ENCODE measurements at regions not wholly inside any gene's neighbourhood (a gene's known extent, or its start where the extent isn't known, plus 50 kb on each side); places are given as distances from the start of the nearest gene placed in this dataset.

DNA sequence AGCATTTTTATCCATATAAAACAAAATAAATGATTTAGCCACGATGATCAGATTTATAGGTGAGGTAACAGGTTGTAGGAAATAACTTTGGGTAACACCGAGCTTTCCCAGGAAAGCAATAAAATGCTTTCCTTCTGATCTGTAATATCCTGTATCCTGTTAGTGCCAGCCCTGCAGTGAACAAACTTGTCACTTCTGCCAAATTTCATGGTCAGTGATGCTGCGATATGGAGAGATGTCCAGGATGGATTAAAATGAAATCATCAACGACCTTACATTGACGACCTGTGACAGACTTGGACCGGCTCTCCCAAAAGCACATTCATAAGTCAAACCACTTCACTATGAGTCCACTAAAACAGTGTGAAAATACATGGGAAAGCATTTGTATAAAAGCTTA, 608.0 kb upstream of the NRP1 start:
- no peaks in the 10 kb centered on the region for H3K79me2 ChIP-seq (ENCODE audit: insufficient read depth, low read length)
- H3F3A ChIP-seq (ENCODE audit: insufficient read depth, low read length) = no peaks in the 10 kb centered on the region
- no peaks in the 10 kb centered on the region for H3K9me3 ChIP-seq (ENCODE audit: low read length)
- H3K4me1 ChIP-seq (ENCODE audit: insufficient read depth, low read length, severe bottlenecking) = no peaks in the 10 kb centered on the region
- H3K9me2 ChIP-seq (ENCODE audit: low read depth, low read length) = no peaks in the 10 kb centered on the region
- H3K9ac ChIP-seq (ENCODE audit: low read length) = no peak overlapping the region
- no peak overlapping the region for H3K27ac ChIP-seq (ENCODE audit: low read depth, low read length, poor library complexity, severe bottlenecking)
- H3K4me3 ChIP-seq (ENCODE audit: low read depth, low read length, poor library complexity, severe bottlenecking) = no peak overlapping the region
- H2AFZ ChIP-seq (ENCODE audit: low read length) = no peak overlapping the region
- H3K36me3 ChIP-seq (ENCODE audit: insufficient read depth, low read length) = no peaks in the 10 kb centered on the region
- no peaks in the 10 kb centered on the region for H4K20me1 ChIP-seq (ENCODE audit: insufficient read depth, low read length)
- no peaks in the 10 kb centered on the region for H3K27me3 ChIP-seq (ENCODE audit: insufficient read depth, low read length)
- H3K4me2 ChIP-seq (ENCODE audit: low read length) = no peak overlapping the region
- TF ChIP-seq CTCF (IDR thresholded peaks at IDR 0.05; ENCODE audit: low read length) (no peak), EZH2 (IDR thresholded peaks at IDR 0.05; ENCODE audit: borderline replicate concordance, low read length) (no peak)

GRCh38 chr10:33939892-33940291, 605.4 kb upstream of the NRP1 start:
- Histone ChIP-seq H3K9me3 (ENCODE audit: low read length) (no peaks in the 10 kb centered on the region), H3K4me1 (ENCODE audit: insufficient read depth, low read length, severe bottlenecking) (no peaks in the 10 kb centered on the region), H3K4me2 (ENCODE audit: low read length) (no peak overlapping the region), H3K79me2 (ENCODE audit: insufficient read depth, low read length) (no peaks in the 10 kb centered on the region), H3K4me3 (ENCODE audit: low read depth, low read length, poor library complexity, severe bottlenecking) (no peak overlapping the region), H3K36me3 (ENCODE audit: insufficient read depth, low read length) (no peaks in the 10 kb centered on the region), H3K9me2 (ENCODE audit: low read depth, low read length) (no peaks in the 10 kb centered on the region), H3F3A (ENCODE audit: insufficient read depth, low read length) (no peaks in the 10 kb centered on the region), H2AFZ (ENCODE audit: low read length) (no peak overlapping the region), H3K27ac (ENCODE audit: low read depth, low read length, poor library complexity, severe bottlenecking) (no peak overlapping the region), H3K27me3 (ENCODE audit: insufficient read depth, low read length) (no peaks in the 10 kb centered on the region), H4K20me1 (ENCODE audit: insufficient read depth, low read length) (no peaks in the 10 kb centered on the region), H3K9ac (ENCODE audit: low read length) (no peak overlapping the region)
- TF ChIP-seq CTCF (IDR thresholded peaks at IDR 0.05; ENCODE audit: low read length) (no peak), EZH2 (IDR thresholded peaks at IDR 0.05; ENCODE audit: borderline replicate concordance, low read length) (no peak)

GRCh38 chr10:33939410-33939809, 604.9 kb upstream of the NRP1 start:
- H3K9ac ChIP-seq (ENCODE audit: low read length) = no peak overlapping the region
- no peaks in the 10 kb centered on the region for H3K36me3 ChIP-seq (ENCODE audit: insufficient read depth, low read length)
- no peaks in the 10 kb centered on the region for H3K27me3 ChIP-seq (ENCODE audit: insufficient read depth, low read length)
- H3F3A ChIP-seq (ENCODE audit: insufficient read depth, low read length) = no peaks in the 10 kb centered on the region
- H3K27ac ChIP-seq (ENCODE audit: low read depth, low read length, poor library complexity, severe bottlenecking) = no peak overlapping the region
- H3K9me3 ChIP-seq (ENCODE audit: low read length) = no peaks in the 10 kb centered on the region
- H3K9me2 ChIP-seq (ENCODE audit: low read depth, low read length) = no peaks in the 10 kb centered on the region
- TF ChIP-seq CTCF (IDR thresholded peaks at IDR 0.05; ENCODE audit: low read length) = no peak
- TF ChIP-seq EZH2 (IDR thresholded peaks at IDR 0.05; ENCODE audit: borderline replicate concordance, low read length) = no peak
- no peaks in the 10 kb centered on the region for H3K79me2 ChIP-seq (ENCODE audit: insufficient read depth, low read length)
- no peaks in the 10 kb centered on the region for H4K20me1 ChIP-seq (ENCODE audit: insufficient read depth, low read length)
- H2AFZ ChIP-seq (ENCODE audit: low read length) = no peak overlapping the region
- H3K4me2 ChIP-seq (ENCODE audit: low read length) = no peak overlapping the region
- no peak overlapping the region for H3K4me3 ChIP-seq (ENCODE audit: low read depth, low read length, poor library complexity, severe bottlenecking)
- no peaks in the 10 kb centered on the region for H3K4me1 ChIP-seq (ENCODE audit: insufficient read depth, low read length, severe bottlenecking)

Data from OCI-LY1 (cell line).